Ishikawa (cell line): ENCODE measurements at regions not wholly inside any gene's neighbourhood (a gene's known extent, or its start where the extent isn't known, plus 50 kb on each side); places are given as distances from the start of the nearest gene placed in this dataset.

Experiments used
- CEBPB ChIP-seq: IDR thresholded peaks from 2 replicates; pipeline ENCODE4 v1.6.1; 2012
- CREB1 ChIP-seq: IDR thresholded peaks from 2 replicates; pipeline ENCODE4 v1.6.1; 2012; ENCODE audit warnings: low read depth
- EGR1 ChIP-seq: IDR thresholded peaks from 2 replicates; pipeline ENCODE4 v1.6.1; 2012
- EP300 ChIP-seq: IDR thresholded peaks from 2 replicates; pipeline ENCODE4 v1.6.1; 2012; ENCODE audit warnings: borderline replicate concordance
- FOXM1 ChIP-seq: IDR thresholded peaks from 2 replicates; pipeline ENCODE4 v1.6.1; 2012; ENCODE audit warnings: low read depth, borderline replicate concordance
- NFIC ChIP-seq: IDR thresholded peaks from 2 replicates; pipeline ENCODE4 v1.6.1; 2012
- RAD21 ChIP-seq: IDR thresholded peaks from 2 replicates; pipeline ENCODE4 v1.6.1; 2012; ENCODE audit warnings: low read depth
- TAF1 ChIP-seq: IDR thresholded peaks from 2 replicates; pipeline ENCODE4 v1.6.1; 2012; ENCODE audit warnings: low read depth, mild to moderate bottlenecking
- TCF12 ChIP-seq: IDR thresholded peaks from 2 replicates; pipeline ENCODE4 v1.6.1; 2012; ENCODE audit warnings: low read depth
- TEAD4 ChIP-seq: IDR thresholded peaks from 2 replicates; pipeline ENCODE4 v1.6.1; 2012
- YY1 ChIP-seq: IDR thresholded peaks from 2 replicates; pipeline ENCODE4 v1.6.1; 2012; ENCODE audit warnings: low read depth
- ZBTB7A ChIP-seq: IDR thresholded peaks from 2 replicates; pipeline ENCODE4 v1.6.1; 2012; ENCODE audit warnings: low read depth
- TF ChIP-seq, protein P1 (sequence below): IDR thresholded peaks from 2 replicates; pipeline ENCODE4 v1.6.1; 2012
- TF ChIP-seq, protein P2 (sequence below): IDR thresholded peaks from 2 replicates; pipeline ENCODE4 v1.6.1; 2012; ENCODE audit warnings: low read depth, mild to moderate bottlenecking
- TF ChIP-seq, protein P3 (sequence below): IDR thresholded peaks from 2 replicates; pipeline ENCODE4 v1.6.1; 2012

DNA sequence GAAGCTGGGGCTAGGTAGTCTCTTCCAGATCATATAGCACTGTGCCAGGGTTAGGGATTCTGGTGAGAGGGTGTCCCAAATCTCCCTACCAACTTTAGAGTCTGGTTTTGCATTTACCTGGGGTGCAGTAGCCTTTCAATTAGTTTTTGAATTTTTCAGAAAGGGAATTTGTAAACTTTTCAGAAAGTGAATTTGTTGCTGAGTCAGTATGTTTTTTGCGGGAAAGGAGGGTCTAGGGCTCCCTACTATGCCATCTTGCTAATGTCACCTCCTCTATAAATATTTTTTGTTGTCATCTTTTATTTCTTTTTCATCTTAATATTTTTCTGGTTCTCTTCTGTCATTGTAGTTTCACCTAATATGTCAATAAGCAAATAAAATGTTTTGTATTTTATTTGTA is 95.8 kb upstream of the FAM98A start:
- TF ChIP-seq NFIC, result no peak
- TF ChIP-seq FOXM1, result no peak
- TF ChIP-seq, protein P1, sequence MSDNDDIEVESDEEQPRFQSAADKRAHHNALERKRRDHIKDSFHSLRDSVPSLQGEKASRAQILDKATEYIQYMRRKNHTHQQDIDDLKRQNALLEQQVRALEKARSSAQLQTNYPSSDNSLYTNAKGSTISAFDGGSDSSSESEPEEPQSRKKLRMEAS, result no peak
- no peak for TF ChIP-seq ZBTB7A
- no peak for TF ChIP-seq YY1
- TF ChIP-seq TCF12, result no peak
- TF ChIP-seq CREB1, result no peak
- TF ChIP-seq TAF1, result no peak
- no peak for TF ChIP-seq TEAD4
- TF ChIP-seq RAD21, result no peak
- no peak for TF ChIP-seq CEBPB
- TF ChIP-seq, protein P2, sequence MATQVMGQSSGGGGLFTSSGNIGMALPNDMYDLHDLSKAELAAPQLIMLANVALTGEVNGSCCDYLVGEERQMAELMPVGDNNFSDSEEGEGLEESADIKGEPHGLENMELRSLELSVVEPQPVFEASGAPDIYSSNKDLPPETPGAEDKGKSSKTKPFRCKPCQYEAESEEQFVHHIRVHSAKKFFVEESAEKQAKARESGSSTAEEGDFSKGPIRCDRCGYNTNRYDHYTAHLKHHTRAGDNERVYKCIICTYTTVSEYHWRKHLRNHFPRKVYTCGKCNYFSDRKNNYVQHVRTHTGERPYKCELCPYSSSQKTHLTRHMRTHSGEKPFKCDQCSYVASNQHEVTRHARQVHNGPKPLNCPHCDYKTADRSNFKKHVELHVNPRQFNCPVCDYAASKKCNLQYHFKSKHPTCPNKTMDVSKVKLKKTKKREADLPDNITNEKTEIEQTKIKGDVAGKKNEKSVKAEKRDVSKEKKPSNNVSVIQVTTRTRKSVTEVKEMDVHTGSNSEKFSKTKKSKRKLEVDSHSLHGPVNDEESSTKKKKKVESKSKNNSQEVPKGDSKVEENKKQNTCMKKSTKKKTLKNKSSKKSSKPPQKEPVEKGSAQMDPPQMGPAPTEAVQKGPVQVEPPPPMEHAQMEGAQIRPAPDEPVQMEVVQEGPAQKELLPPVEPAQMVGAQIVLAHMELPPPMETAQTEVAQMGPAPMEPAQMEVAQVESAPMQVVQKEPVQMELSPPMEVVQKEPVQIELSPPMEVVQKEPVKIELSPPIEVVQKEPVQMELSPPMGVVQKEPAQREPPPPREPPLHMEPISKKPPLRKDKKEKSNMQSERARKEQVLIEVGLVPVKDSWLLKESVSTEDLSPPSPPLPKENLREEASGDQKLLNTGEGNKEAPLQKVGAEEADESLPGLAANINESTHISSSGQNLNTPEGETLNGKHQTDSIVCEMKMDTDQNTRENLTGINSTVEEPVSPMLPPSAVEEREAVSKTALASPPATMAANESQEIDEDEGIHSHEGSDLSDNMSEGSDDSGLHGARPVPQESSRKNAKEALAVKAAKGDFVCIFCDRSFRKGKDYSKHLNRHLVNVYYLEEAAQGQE, result no peak
- no peak for TF ChIP-seq EGR1

DNA sequence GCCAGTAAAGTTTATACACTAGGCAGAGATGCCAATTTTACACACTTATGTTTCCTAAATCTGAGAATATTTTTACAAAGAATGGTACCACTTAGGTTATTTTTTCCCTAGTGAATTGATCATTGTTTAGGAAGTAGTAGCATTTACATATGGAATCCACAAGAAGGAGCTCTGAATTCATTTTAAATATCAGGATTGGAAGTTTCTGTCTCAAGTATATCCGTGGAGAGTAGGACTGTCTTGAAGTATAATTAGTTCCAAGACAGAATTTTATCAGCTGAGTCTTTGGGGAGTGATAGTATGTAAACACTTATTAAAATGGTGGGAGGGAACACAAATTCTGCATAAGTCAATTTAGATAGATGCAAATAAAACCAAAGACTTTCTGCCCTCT is 82.3 kb upstream of the FAM98A start:
- peak; percentile 18; the same call in 1 of the 2 replicates for TF ChIP-seq RAD21
- TF ChIP-seq ZBTB7A, result no peak

DNA sequence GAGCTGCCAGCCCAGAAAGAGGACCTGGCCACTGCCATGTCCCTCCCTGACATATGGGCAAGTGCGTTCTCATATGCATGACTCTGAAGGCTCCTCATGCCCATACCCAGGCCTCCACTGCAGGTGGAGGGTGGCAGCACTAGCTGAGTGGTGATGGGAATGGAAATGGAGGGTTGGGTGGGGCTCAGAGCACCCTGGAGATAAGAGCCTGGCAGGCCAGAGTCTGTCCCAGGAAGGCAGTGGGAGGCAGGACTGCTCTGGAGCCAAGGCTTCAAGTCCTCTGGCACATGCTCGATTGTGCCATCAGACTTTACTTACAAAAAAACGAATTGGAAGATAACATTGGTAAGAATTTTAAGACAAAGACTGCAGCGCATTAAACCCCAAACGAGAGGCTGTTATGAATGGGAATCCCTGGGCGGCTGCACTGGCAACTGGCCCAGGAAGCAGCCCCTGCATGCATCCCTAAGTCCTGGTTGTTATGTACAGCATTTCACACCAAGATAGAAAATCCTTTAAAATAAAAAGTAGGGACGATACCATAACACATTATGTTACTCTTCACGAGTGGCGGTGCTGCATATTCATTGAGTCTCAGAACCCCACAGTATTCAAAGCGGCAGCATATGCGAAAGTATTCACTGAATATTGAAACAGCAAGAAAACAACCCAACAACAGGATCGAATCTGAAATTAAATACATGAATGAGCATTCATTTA is 81.7 kb upstream of the FAM98A start:
- TF ChIP-seq EGR1 (no peak), CEBPB (no peak)

DNA sequence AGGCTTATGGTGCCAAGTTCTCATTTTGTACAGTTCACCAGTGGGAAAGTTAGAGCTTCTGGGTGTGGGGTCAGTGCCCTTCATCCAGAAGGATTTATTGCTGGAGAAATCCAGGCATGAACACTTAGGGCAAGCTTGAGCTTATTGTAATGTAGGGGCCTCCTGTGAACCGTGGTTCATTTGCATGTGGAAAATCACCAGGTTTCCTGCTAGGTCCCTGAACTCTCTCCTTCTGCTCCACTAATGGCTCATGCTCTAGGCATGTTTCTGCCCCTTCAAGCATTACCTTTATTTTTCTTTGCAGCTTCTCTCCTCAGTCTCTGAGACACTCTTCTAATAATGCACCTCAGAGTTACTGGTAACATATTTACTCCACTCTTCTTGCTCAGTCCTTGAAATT is 79.3 kb upstream of the FAM98A start:
- TF ChIP-seq CREB1, result no peak
- TF ChIP-seq YY1, result no peak
- no peak for TF ChIP-seq TAF1
- TF ChIP-seq, protein P3, sequence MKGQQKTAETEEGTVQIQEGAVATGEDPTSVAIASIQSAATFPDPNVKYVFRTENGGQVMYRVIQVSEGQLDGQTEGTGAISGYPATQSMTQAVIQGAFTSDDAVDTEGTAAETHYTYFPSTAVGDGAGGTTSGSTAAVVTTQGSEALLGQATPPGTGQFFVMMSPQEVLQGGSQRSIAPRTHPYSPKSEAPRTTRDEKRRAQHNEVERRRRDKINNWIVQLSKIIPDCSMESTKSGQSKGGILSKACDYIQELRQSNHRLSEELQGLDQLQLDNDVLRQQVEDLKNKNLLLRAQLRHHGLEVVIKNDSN, result no peak
- TF ChIP-seq, protein P1, result no peak
- TF ChIP-seq TCF12, result no peak
- TF ChIP-seq RAD21, result no peak
- no peak for TF ChIP-seq EP300
- TF ChIP-seq NFIC, result no peak
- TF ChIP-seq EGR1, result no peak
- TF ChIP-seq CEBPB, result no peak
- TF ChIP-seq ZBTB7A, result no peak
- TF ChIP-seq, protein P2, result no peak
- no peak for TF ChIP-seq FOXM1
- no peak for TF ChIP-seq TEAD4

DNA sequence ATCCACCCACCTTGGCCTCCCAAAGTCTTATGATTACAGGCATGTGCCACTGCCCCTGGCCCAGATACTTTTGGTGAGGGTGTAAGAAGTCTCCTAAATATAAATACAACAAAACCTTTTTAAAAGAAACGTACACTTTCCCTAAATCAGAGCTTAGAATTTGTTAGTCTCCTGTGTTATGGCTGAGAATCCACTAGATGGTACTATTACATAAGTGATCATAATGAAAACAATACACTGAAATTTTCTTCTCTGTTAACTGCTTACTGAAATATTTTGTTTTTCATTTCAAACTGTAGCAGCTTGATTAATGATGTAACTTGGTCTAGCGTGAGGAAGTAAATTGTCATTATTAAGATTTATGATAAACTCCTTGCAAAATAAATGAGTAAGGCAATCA is 74.8 kb upstream of the FAM98A start:
- peak; percentile 41 for TF ChIP-seq RAD21
- TF ChIP-seq CREB1, result no peak

DNA sequence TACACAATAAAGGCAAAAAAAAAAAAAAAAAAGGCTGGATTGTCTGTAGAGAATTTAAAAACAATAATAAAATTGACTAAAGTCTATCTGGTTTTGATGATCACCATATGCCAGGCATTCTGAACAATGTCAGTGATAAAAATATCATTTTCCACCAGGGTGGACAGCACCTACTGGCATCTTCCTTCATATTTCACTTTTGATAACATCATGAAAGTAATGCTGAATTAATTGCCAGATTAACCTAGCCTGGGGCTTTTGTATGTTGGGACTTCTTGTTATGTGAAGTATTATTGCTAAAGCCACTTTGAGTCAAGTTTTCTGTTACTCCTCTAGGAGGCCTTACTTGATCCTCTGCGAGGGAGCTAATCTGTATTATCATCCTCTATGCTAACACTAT is 73.8 kb upstream of the FAM98A start:
- TF ChIP-seq, protein P2, result no peak
- TF ChIP-seq TAF1 (no peak), CEBPB (no peak), EP300 (no peak), RAD21 (no peak), EGR1 (no peak), CREB1 (no peak)
